PC-3 (cell line): ENCODE measurements at regions not wholly inside any gene's neighbourhood (a gene's known extent, or its start where the extent isn't known, plus 50 kb on each side); places are given as distances from the start of the nearest gene placed in this dataset.

ENCODE experiments used
- ATAC-seq: fragments of 200-7000 bp; cut with Tn5 transposase; 2 replicates; pipeline ENCODE4 v1.9.1; 2020; ENCODE audit warnings: mild to moderate bottlenecking, moderate library complexity
- BruUV-seq: library from RNA; stranded (reverse); fragments of 400-500 nt; replicated peaks from 2 replicates; lab custom pipeline; 2021; lab: Mats Ljungman, UMichigan
- CTCF ChIA-PET: fragments of 300-600 bp; sonication (Branson Sonifier 250); formaldehyde crosslinking; loops from one replicate; lab custom pipeline; 2022; ENCODE audit warnings: antibody characterized with exemption; lab: Charles Lee
- POLR2A ChIA-PET: fragments of 300-600 bp; sonication (Branson Sonifier 250); formaldehyde crosslinking; loops from one replicate; lab custom pipeline; 2022; ENCODE audit warnings: antibody characterized with exemption; ENCODE audit not compliant: unreplicated experiment; lab: Charles Lee
- DNase-seq: peaks from one replicate; pipeline ENCODE4 v3.0.0-alpha.2; 2015
- H2AFZ ChIP-seq: fragments of 300-600 bp; sonication (generic); 2 replicates; pipeline ENCODE4 v1.6.0; 2016; ENCODE audit warnings: antibody characterized with exemption, low read length
- H3F3A ChIP-seq: fragments of 300-600 bp; sonication (generic); one replicate; pipeline ENCODE4 v1.6.0; 2017; ENCODE audit warnings: antibody characterized with exemption, low read length, control low read depth, mild to moderate bottlenecking; ENCODE audit not compliant: unreplicated experiment
- H3K27ac ChIP-seq: fragments of 300-600 bp; sonication (generic); 2 replicates; pipeline ENCODE4 v1.5.1; 2016; ENCODE audit warnings: mild to moderate bottlenecking, low read length
- H3K27me3 ChIP-seq: fragments of 300-600 bp; sonication (generic); 2 replicates; pipeline ENCODE4 v1.6.1; 2016; ENCODE audit warnings: low read length, mixed read lengths
- H3K36me3 ChIP-seq: fragments of 300-600 bp; sonication (generic); 2 replicates; pipeline ENCODE4 v1.6.1; 2016; ENCODE audit warnings: low read depth, mixed run types, low read length, mixed read lengths
- H3K4me1 ChIP-seq: fragments of 300-600 bp; sonication (generic); 2 replicates; pipeline ENCODE4 v1.5.1; 2016; ENCODE audit warnings: low read length; ENCODE audit not compliant: insufficient read depth
- H3K4me2 ChIP-seq: fragments of 300-600 bp; sonication (generic); 2 replicates; pipeline ENCODE4 v1.6.0; 2016; ENCODE audit warnings: low read length
- H3K4me3 ChIP-seq: fragments of 300-600 bp; sonication (generic); 2 replicates; pipeline ENCODE4 v1.5.1; 2016; ENCODE audit warnings: mild to moderate bottlenecking, low read length, mixed read lengths
- H3K79me2 ChIP-seq: fragments of 300-600 bp; sonication (generic); 2 replicates; pipeline ENCODE4 v1.6.1; 2017; ENCODE audit warnings: low read length, mixed read lengths
- H3K9ac ChIP-seq: fragments of 300-600 bp; sonication (generic); 2 replicates; pipeline ENCODE4 v1.6.0; 2016; ENCODE audit warnings: mild to moderate bottlenecking, low read length
- H3K9me2 ChIP-seq: fragments of 300-600 bp; sonication (generic); replicated peaks from 2 replicates; pipeline ENCODE4 v1.6.1; 2016; ENCODE audit warnings: mixed run types, low read length, mixed read lengths
- H3K9me3 ChIP-seq: fragments of 300-600 bp; sonication (generic); 2 replicates; pipeline ENCODE4 v1.6.1; 2016; ENCODE audit warnings: low read length, mixed read lengths
- H4K20me1 ChIP-seq: fragments of 300-600 bp; sonication (generic); 2 replicates; pipeline ENCODE4 v1.6.1; 2016; ENCODE audit warnings: low read length, mixed read lengths
- EZH2 ChIP-seq: fragments of 300-600 bp; sonication (generic); IDR thresholded peaks from one replicate; pipeline ENCODE4 v1.6.1; 2017; ENCODE audit warnings: antibody characterized with exemption, mild to moderate bottlenecking, low read length; ENCODE audit not compliant: unreplicated experiment
- EZH2phosphoT487 ChIP-seq: fragments of 300-600 bp; sonication (generic); IDR thresholded peaks from 2 replicates; pipeline ENCODE4 v1.6.1; 2018; ENCODE audit warnings: mild to moderate bottlenecking, antibody characterized with exemption, low read length, borderline replicate concordance
- intact Hi-C: fragments of 100-400 bp; cut with micrococcal nuclease; formaldehyde crosslinking; loops from 2 replicates; pipeline ENCODE4 v1.9.0; 2023
- TF ChIP-seq, protein P1 (sequence below): fragments of 300-600 bp; sonication (generic); conservative IDR thresholded peaks from 2 replicates; pipeline ENCODE4 v1.5.1; 2017; ENCODE audit warnings: antibody characterized with exemption, low read depth, mild to moderate bottlenecking, low read length

DNA sequence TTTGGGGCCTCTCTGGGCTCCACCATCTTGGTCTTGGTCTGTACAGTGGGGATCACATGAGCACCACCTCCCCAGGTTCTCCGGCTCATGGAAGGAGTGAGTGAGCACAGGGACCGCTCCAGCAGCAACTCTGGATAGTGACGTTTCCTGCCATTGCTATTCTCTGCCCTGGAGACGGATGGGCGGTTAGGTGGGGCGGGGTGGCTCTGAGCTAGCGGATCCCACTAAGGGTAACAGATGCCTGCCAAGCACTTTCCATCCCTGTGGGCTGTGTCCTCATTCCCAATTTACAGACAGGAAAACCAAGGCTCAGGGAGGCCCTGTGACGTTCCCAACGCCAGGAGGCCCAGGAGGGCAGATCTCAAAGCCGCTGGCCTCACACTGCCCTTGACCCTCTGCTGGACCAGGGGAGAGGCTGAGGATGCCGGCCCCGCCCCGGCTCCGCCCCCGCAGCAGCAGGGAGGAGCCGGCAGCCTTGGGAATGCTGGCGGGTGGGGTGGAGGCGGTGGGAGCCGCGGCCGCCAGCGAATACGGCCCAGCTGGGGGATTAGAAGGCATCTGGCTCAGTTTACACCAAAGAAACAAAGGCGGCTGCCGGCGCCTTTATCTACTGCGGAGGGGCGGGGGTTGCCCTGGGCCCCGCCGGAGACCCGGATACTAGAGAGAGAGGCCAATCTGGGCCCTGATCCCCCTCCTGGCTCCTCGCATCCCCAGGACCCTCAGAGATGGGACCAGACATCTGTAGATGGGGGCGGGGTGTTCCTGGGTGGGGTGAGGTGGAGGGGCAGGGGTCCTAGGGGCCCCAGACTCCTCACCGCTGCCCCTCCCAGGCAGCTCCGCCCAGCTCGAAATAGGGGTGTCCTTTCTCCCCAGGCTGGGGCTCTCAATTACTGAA, 122.3 kb upstream of the CIBAR2 start:
- H3K27me3 ChIP-seq, result no peaks in the 10 kb centered on the region
- DNase-seq (no peak), ATAC-seq (peak; percentile 48; the same call in 1 of the 2 replicates)
- no peaks in the 10 kb centered on the region for H3K36me3 ChIP-seq
- H4K20me1 ChIP-seq, result peaks cover 3% of the 10 kb centered on the region; the same call in 1 of the 2 replicates
- H3K4me2 ChIP-seq, result peak overlapping the region; percentile 80; the same call in 1 of the 2 replicates
- H3F3A ChIP-seq, result no peaks in the 10 kb centered on the region
- H3K27ac ChIP-seq, result no peak overlapping the region
- H3K4me3 ChIP-seq, result no peak overlapping the region
- no peaks in the 10 kb centered on the region for H3K9me3 ChIP-seq
- ChIA-PET POLR2A (no interaction called here), CTCF (interaction anchor here (0.7 kb wide), 1 partner anchor 104 kb away, joined by 3 read pairs; no protein-coding TSS in a partner anchor)
- H3K9ac ChIP-seq, result no peak overlapping the region
- intact Hi-C loops, result no loop called here
- no peak overlapping the region for H2AFZ ChIP-seq
- TF ChIP-seq EZH2, result no peak
- TF ChIP-seq, protein P1, sequence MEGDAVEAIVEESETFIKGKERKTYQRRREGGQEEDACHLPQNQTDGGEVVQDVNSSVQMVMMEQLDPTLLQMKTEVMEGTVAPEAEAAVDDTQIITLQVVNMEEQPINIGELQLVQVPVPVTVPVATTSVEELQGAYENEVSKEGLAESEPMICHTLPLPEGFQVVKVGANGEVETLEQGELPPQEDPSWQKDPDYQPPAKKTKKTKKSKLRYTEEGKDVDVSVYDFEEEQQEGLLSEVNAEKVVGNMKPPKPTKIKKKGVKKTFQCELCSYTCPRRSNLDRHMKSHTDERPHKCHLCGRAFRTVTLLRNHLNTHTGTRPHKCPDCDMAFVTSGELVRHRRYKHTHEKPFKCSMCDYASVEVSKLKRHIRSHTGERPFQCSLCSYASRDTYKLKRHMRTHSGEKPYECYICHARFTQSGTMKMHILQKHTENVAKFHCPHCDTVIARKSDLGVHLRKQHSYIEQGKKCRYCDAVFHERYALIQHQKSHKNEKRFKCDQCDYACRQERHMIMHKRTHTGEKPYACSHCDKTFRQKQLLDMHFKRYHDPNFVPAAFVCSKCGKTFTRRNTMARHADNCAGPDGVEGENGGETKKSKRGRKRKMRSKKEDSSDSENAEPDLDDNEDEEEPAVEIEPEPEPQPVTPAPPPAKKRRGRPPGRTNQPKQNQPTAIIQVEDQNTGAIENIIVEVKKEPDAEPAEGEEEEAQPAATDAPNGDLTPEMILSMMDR, result no peak
- no peak for TF ChIP-seq EZH2phosphoT487
- no peaks in the 10 kb centered on the region for H3K9me2 ChIP-seq
- BruUV-seq, result no TSS peak
- H3K79me2 ChIP-seq, result 0 out of 2 replicates have a peak, but pooled peaks cover 5% of the 10 kb centered on the region
- H3K4me1 ChIP-seq, result no peaks in the 10 kb centered on the region

DNA sequence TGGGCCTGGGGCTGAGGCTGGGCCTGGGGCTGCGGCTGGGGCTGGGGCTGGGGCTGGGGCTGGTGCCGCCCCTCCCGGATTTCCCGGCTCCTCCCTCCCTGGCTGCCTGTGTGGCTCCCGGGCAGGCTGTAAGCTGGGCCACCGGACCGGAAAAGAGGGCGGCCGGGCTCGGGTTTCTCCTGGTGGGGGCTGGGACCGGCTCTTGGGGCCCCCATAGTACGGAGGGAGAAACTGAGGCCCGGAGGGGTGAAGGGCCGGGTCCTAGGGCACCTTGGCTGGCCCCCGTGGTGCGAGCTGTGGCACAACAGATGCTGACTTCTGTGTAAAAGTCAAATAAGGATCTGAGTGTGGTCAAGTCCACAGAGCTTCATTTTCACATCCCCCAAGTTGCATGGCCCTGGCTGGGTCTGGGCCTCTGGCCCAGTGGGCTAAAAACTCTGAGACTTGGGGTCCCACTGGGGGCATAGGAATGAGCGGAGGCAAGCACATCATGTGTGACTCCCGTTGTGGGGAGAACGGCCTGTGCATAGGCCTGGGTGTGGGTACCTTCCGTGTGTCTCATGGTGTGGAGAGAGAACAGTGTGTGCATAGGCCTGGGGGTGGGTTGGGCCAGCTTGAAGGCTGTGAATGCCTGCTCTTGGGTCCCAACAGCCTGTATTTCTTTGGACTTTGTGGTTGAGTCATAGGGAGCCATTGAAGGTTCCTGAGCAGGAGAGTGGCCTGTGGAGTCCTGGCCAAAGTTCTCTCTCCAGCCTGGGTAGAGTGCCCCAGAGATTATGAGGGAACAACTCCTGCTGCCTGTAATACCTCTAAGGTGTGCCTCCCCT, 123.9 kb upstream of the CIBAR2 start:
- no peak overlapping the region for H2AFZ ChIP-seq
- no peak for DNase-seq
- H4K20me1 ChIP-seq, result peaks cover 3% of the 10 kb centered on the region; the same call in 1 of the 2 replicates
- POLR2A ChIA-PET, result no interaction called here
- CTCF ChIA-PET, result no interaction called here
- TF ChIP-seq, protein P1, result no peak
- TF ChIP-seq EZH2phosphoT487 (no peak), EZH2 (no peak)
- H3K4me3 ChIP-seq, result peak overlapping the region; percentile 55
- H3K79me2 ChIP-seq, result 0 out of 2 replicates have a peak, but pooled peaks cover 5% of the 10 kb centered on the region
- no peak overlapping the region for H3K9ac ChIP-seq
- H3F3A ChIP-seq, result no peaks in the 10 kb centered on the region
- H3K9me3 ChIP-seq, result no peaks in the 10 kb centered on the region
- intact Hi-C loops, result no loop called here
- no peaks in the 10 kb centered on the region for H3K4me1 ChIP-seq
- peak; percentile 69 for ATAC-seq
- H3K4me2 ChIP-seq, result peak overlapping the region; percentile 80
- no TSS peak for BruUV-seq
- H3K27me3 ChIP-seq, result no peaks in the 10 kb centered on the region
- H3K36me3 ChIP-seq, result no peaks in the 10 kb centered on the region
- no peak overlapping the region for H3K27ac ChIP-seq
- no peaks in the 10 kb centered on the region for H3K9me2 ChIP-seq
